ENCODE measurements at regions not wholly inside any gene's neighbourhood (a gene's known extent, or its start where the extent isn't known, plus 50 kb on each side); places are given as distances from the start of the nearest gene placed in this dataset.

- TF ChIP-seq, protein P1, sequence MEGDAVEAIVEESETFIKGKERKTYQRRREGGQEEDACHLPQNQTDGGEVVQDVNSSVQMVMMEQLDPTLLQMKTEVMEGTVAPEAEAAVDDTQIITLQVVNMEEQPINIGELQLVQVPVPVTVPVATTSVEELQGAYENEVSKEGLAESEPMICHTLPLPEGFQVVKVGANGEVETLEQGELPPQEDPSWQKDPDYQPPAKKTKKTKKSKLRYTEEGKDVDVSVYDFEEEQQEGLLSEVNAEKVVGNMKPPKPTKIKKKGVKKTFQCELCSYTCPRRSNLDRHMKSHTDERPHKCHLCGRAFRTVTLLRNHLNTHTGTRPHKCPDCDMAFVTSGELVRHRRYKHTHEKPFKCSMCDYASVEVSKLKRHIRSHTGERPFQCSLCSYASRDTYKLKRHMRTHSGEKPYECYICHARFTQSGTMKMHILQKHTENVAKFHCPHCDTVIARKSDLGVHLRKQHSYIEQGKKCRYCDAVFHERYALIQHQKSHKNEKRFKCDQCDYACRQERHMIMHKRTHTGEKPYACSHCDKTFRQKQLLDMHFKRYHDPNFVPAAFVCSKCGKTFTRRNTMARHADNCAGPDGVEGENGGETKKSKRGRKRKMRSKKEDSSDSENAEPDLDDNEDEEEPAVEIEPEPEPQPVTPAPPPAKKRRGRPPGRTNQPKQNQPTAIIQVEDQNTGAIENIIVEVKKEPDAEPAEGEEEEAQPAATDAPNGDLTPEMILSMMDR (IDR thresholded peaks at IDR 0.05; ENCODE audit: low read length, missing control alignments), result no peak
- DNase-seq (ENCODE audit: low read depth), result peak; percentile 52
- no peak overlapping the region for H3K4me3 ChIP-seq (replicated peaks; ENCODE audit: low read depth, low read length)
These were observed 270.8 kb upstream of the FZD8 start for GRCh38 chr10:35912615-35913569.

DNA sequence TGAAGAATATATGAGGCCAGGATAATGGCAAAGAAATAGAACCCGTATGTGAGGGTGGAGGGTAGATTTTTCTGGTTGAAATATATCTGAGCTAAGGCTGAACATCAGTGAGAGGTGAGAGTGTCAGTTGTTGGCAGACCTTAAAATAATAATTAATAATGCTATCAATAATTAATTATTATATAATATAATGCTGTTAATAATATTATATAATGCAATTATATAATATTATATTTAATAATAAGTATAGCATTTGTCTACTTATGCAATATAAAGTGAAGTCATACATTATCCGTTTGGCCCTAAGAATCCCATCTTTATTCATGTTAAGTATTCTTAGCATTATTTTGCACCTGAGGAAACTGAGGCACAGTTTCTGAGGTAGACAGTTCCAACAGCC is 269.9 kb upstream of the FZD8 start:
- TF ChIP-seq, protein P1 (IDR thresholded peaks at IDR 0.05; ENCODE audit: low read length, missing control alignments), result no peak
- no peak overlapping the region for H3K4me3 ChIP-seq (replicated peaks; ENCODE audit: low read depth, low read length)

DNA sequence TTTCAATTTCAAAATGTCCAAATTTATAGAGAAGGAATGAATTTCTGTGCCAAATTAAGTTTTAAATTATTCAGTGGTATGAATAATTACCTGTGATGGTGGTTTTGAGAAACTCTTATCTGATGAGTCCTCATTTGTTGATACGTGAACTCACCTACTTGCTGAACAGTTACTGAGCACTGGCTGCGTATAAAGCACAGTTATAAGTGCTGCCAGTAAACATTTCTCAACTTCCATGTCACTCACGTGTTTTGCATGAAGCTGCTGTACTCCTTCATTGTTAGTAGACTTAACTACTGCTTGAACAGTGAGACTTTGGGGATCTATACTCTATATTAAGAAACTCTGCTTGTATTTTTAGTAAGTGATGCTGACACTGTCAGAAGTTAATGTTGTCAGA is 269.1 kb upstream of the FZD8 start:
- TF ChIP-seq, protein P1 (IDR thresholded peaks at IDR 0.05; ENCODE audit: low read length, missing control alignments), result no peak
- DNase-seq (ENCODE audit: low read depth), result no peak

More for the DNA sequence above, 269.9 kb upstream of the FZD8 start:
- DNase-seq (ENCODE audit: low read depth), result no peak

DNA sequence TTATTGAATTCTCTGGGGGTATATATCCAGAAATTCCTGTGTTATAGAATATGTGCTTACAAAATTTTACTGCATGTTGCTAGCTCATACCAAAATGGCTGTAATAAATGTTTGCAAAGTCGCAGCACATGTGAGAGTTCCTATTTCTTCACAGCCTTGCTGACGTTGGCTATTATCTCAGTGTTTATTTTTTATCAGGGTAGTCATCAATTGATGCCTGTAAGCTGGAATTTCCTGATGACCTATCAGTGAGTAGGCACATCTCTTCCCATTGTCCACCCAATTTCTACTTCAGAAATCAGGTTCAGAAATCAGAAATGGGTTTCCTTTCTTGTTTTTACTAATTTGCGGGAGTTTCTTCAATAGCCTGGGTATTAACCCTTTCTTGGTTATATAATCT is 268.1 kb upstream of the FZD8 start:
- TF ChIP-seq, protein P1 (IDR thresholded peaks at IDR 0.05; ENCODE audit: low read length, missing control alignments), result no peak
- DNase-seq (ENCODE audit: low read depth), result peak; percentile 65
- no peak overlapping the region for H3K4me3 ChIP-seq (replicated peaks; ENCODE audit: low read depth, low read length)

More for the DNA sequence above, 269.1 kb upstream of the FZD8 start:
- no peak overlapping the region for H3K4me3 ChIP-seq (replicated peaks; ENCODE audit: low read depth, low read length)

DNA sequence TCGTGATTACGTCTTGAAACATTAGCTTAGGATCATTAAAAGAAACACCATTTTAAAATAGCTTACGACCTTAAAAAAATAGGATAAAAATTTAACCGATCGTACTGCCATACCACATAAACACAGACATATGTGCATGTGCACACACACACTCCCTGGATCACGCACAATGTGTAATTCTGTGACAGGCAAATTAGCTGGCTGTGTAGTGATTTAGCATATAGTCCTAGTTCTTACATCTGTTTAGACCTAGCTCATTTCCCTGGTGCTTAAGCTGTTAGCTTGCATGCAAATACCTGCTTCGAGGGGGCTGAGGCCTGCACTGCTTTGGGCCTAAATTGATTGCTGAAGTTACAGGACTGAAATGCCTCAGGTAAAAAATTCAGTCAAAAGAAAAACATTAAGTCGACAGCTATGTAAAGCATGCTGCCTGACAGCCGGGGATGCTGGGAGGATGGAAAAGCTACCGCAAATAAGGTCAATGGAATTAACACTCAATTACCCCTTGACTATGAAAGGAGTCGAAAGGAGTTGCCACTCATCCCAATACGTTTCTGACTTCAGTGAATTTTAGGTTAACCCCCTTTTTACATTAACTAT is 267.1 kb upstream of the FZD8 start:
- DNase-seq (ENCODE audit: low read depth), result no peak
- TF ChIP-seq, protein P1 (IDR thresholded peaks at IDR 0.05; ENCODE audit: low read length, missing control alignments), result no peak
- H3K4me3 ChIP-seq (replicated peaks; ENCODE audit: low read depth, low read length), result no peak overlapping the region

DNA sequence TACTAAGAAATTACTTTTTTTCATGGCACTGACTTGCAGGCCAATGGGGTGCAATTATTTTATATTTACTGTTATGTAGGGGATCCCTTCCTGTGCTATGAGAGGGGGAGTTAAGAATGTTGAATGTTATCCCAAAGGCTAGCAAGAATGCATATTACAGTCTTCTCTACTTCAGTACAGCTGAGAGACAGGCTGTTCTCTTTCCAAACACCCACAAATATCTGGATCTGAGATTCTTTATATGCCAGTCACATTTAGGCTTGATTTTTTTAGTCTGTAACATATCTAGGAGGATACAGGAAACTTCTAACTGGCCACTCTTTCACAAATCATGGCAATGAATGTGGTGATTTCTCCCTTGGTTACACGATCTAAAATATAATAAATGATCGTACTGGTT is 266.4 kb upstream of the FZD8 start:
- no peak overlapping the region for H3K4me3 ChIP-seq (replicated peaks; ENCODE audit: low read depth, low read length)
- no peak for DNase-seq (ENCODE audit: low read depth)

More for the DNA sequence above, 266.4 kb upstream of the FZD8 start:
- TF ChIP-seq, protein P1 (IDR thresholded peaks at IDR 0.05; ENCODE audit: low read length, missing control alignments), result no peak
